Mammary epithelial cell (primary cell): ENCODE measurements at regions not wholly inside any gene's neighbourhood (a gene's known extent, or its start where the extent isn't known, plus 50 kb on each side); places are given as distances from the start of the nearest gene placed in this dataset.

ENCODE experiments used
- EZH2 ChIP-seq: IDR thresholded peaks from 2 replicates; pipeline ENCODE4 v1.6.1; 2012; ENCODE audit warnings: low read length, inconsistent platforms, borderline replicate concordance
- TF ChIP-seq, protein P1 (sequence below), 2 donors: IDR thresholded peaks in 1 of 2; conservative IDR thresholded peaks in 1 of 2; 2 replicates each; pipeline ENCODE4 v1.5.1; 2011 to 2012; ENCODE audit warnings: inconsistent platforms in 2 of 2, low read length in 2 of 2, mild to moderate bottlenecking in 2 of 2, control low read depth in 1 of 2, low read depth in 1 of 2; ENCODE audit not compliant: insufficient read depth in 1 of 2; ENCODE audit errors: extremely low read depth in 1 of 2

DNA sequence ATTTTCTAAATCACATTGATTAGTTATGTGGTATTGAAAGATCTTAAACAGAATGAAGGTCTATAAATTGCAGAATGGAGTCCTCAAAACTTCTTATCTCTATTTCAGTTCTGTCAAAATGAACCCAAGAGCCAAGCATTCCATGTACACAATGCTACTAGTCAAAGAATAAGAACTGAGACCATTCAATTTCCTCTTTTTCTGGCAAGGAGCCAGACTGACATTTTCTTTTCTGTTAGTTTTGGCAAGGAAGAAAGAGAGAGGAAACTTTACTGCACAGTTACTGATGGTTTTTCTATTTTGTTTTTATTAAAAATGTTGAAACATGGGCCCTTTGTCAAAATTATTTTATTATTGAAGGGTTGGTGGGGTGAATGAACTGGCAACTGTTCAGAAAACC is 181.8 kb upstream of the FERD3L start:
- TF ChIP-seq, protein P1, sequence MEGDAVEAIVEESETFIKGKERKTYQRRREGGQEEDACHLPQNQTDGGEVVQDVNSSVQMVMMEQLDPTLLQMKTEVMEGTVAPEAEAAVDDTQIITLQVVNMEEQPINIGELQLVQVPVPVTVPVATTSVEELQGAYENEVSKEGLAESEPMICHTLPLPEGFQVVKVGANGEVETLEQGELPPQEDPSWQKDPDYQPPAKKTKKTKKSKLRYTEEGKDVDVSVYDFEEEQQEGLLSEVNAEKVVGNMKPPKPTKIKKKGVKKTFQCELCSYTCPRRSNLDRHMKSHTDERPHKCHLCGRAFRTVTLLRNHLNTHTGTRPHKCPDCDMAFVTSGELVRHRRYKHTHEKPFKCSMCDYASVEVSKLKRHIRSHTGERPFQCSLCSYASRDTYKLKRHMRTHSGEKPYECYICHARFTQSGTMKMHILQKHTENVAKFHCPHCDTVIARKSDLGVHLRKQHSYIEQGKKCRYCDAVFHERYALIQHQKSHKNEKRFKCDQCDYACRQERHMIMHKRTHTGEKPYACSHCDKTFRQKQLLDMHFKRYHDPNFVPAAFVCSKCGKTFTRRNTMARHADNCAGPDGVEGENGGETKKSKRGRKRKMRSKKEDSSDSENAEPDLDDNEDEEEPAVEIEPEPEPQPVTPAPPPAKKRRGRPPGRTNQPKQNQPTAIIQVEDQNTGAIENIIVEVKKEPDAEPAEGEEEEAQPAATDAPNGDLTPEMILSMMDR (conservative IDR thresholded peaks at IDR 0.05 in 1 of 2, IDR thresholded peaks at IDR 0.05 in 1 of 2; ENCODE audit: extremely low read depth in 1 of 2, insufficient read depth in 1 of 2, low read depth in 1 of 2, low read length in 2 of 2) = no peak
- TF ChIP-seq EZH2 = no peak
